Naive thymus-derived CD4-positive, alpha-beta T cell (primary cell): ENCODE measurements at regions not wholly inside any gene's neighbourhood (a gene's known extent, or its start where the extent isn't known, plus 50 kb on each side); places are given as distances from the start of the nearest gene placed in this dataset.

Experiments
- ATAC-seq: fragments of 150-1000 bp; cut with Tn5 transposase; 2 replicates; pipeline ENCODE4 v1.10.0; 2021; ENCODE audit warnings: mild to moderate bottlenecking, moderate library complexity
- CTCF ChIA-PET: fragments of 350-600 bp; sonication (Branson Sonifier 250); formaldehyde crosslinking; loops from one replicate; lab custom pipeline; 2021; ENCODE audit warnings: antibody characterized with exemption; lab: Charles Lee
- POLR2A ChIA-PET: fragments of 350-600 bp; sonication (Branson Sonifier 250); formaldehyde crosslinking; loops from one replicate; lab custom pipeline; 2021; ENCODE audit warnings: antibody characterized with exemption, inconsistent platforms; lab: Charles Lee
- DNase-seq, 9 donors: peaks; one replicate each; pipeline versions ENCODE4 v3.0.0 to v3.0.0-alpha.2; 2020 to 2022; ENCODE audit warnings: mixed read lengths in 1 of 9
- H3K27ac ChIP-seq: one replicate; pipeline ENCODE4 v1.7.0; 2013; ENCODE audit warnings: mild to moderate bottlenecking, low read depth, low read length, moderate library complexity
- H3K27me3 ChIP-seq, 2 donors: one replicate each; pipeline ENCODE4 v1.7.0; 2013; ENCODE audit warnings: low read length in 2 of 2, mild to moderate bottlenecking in 2 of 2, moderate library complexity in 2 of 2; ENCODE audit not compliant: control insufficient read depth in 2 of 2, insufficient read depth in 2 of 2
- H3K36me3 ChIP-seq, 3 experiments: 1 replicate in 2 of 3; 2 replicates in 1 of 3; pipeline ENCODE4 v1.7.0; 2013; ENCODE audit warnings: low read length in 3 of 3, mild to moderate bottlenecking in 3 of 3, moderate library complexity in 1 of 3; ENCODE audit not compliant: insufficient read depth in 3 of 3, control insufficient read depth in 2 of 3
- H3K4me1 ChIP-seq, 2 donors: one replicate each; pipeline ENCODE4 v1.7.0; 2013; ENCODE audit warnings: low read length in 2 of 2, mild to moderate bottlenecking in 2 of 2, moderate library complexity in 1 of 2; ENCODE audit not compliant: control insufficient read depth in 2 of 2, insufficient read depth in 2 of 2
- H3K4me3 ChIP-seq: 2 replicates; pipeline ENCODE4 v1.7.0; 2013; ENCODE audit warnings: mild to moderate bottlenecking, low read length
- H3K9me3 ChIP-seq, 3 experiments: 1 replicate in 2 of 3; 2 replicates in 1 of 3; pipeline ENCODE4 v1.7.0; 2013; ENCODE audit warnings: low read length in 3 of 3; ENCODE audit not compliant: control insufficient read depth in 2 of 3
- H3K27ac Mint-ChIP-seq, 9 donors: one replicate each; pipeline ENCODE4 v1.8.0; 2020 to 2022; ENCODE audit warnings: mixed read lengths in 9 of 9, mild to moderate bottlenecking in 8 of 9, moderate library complexity in 5 of 9, inconsistent platforms in 2 of 9
- H3K27me3 Mint-ChIP-seq, 5 donors: one replicate each; pipeline ENCODE4 v1.8.0; 2021 to 2022; ENCODE audit warnings: mixed read lengths in 5 of 5, mild to moderate bottlenecking in 1 of 5
- H3K36me3 Mint-ChIP-seq, 5 donors: one replicate each; pipeline ENCODE4 v1.8.0; 2020 to 2022; ENCODE audit warnings: mixed read lengths in 5 of 5, mild to moderate bottlenecking in 3 of 5, inconsistent platforms in 1 of 5
- H3K4me1 Mint-ChIP-seq, 7 donors: one replicate each; pipeline ENCODE4 v1.8.0; 2020 to 2022; ENCODE audit warnings: mixed read lengths in 7 of 7, mild to moderate bottlenecking in 3 of 7, inconsistent platforms in 1 of 7
- H3K4me3 Mint-ChIP-seq, 10 donors: one replicate each; pipeline ENCODE4 v1.8.0; 2020 to 2022; ENCODE audit warnings: mild to moderate bottlenecking in 10 of 10, mixed read lengths in 10 of 10, moderate library complexity in 6 of 10, inconsistent platforms in 2 of 10
- H3K9me3 Mint-ChIP-seq, 11 donors: one replicate each; pipeline ENCODE4 v1.8.0; 2020 to 2022; ENCODE audit warnings: mixed read lengths in 11 of 11, mild to moderate bottlenecking in 4 of 11, inconsistent platforms in 1 of 11, moderate library complexity in 1 of 11
- intact Hi-C, 2 donors: fragments of 100-400 bp; cut with micrococcal nuclease; formaldehyde crosslinking; loops; one replicate each; pipeline ENCODE4 v1.15.1; 2023

- Histone ChIP-seq H3K9me3 (no peaks in the 10 kb centered on the region), H3K27ac (no peak overlapping the region), H3K27me3 (no peaks in the 10 kb centered on the region), H3K4me3 (no peak overlapping the region), H3K4me1 (no peaks in the 10 kb centered on the region), H3K36me3 (no peaks in the 10 kb centered on the region)
- POLR2A ChIA-PET = no interaction called here
- no peak overlapping the region for H3K4me3 Mint-ChIP-seq
- no peaks in the 10 kb centered on the region for H3K36me3 Mint-ChIP-seq
- H3K27ac Mint-ChIP-seq = peak overlapping the region in 1 of 9 donors; percentile 10
- CTCF ChIA-PET = no interaction called here
- DNase-seq = no peak
- intact Hi-C loops = no loop called here
- H3K9me3 Mint-ChIP-seq = peaks cover 0 to 3% (median 0%) of the 10 kb centered on the region in 11 donors
- peaks cover 0 to 16% (median 2%) of the 10 kb centered on the region in 5 donors for H3K27me3 Mint-ChIP-seq
- peaks cover 0 to 3% (median 0%) of the 10 kb centered on the region in 7 donors for H3K4me1 Mint-ChIP-seq
- no peak for ATAC-seq
Measured at GRCh38 chr13:108104736-108105135, 110.6 kb downstream of the LIG4 start.

GRCh38 chr13:108102771-108103170 is 112.6 kb downstream of the LIG4 start:
- Mint-ChIP-seq H3K27me3 (peaks cover 0 to 27% (median 2%) of the 10 kb centered on the region in 5 donors), H3K4me1 (peaks cover 0 to 9% (median 0%) of the 10 kb centered on the region in 7 donors), H3K36me3 (no peaks in the 10 kb centered on the region), H3K4me3 (no peak overlapping the region), H3K27ac (no peak overlapping the region), H3K9me3 (peaks cover 0 to 3% (median 0%) of the 10 kb centered on the region in 11 donors)
- DNase-seq (no peak), ATAC-seq (no peak)
- Histone ChIP-seq H3K4me3 (no peak overlapping the region), H3K27ac (no peak overlapping the region), H3K9me3 (no peaks in the 10 kb centered on the region), H3K36me3 (no peaks in the 10 kb centered on the region), H3K27me3 (no peaks in the 10 kb centered on the region), H3K4me1 (no peaks in the 10 kb centered on the region)
- CTCF ChIA-PET = no interaction called here
- intact Hi-C loops = no loop called here
- POLR2A ChIA-PET = no interaction called here

DNA sequence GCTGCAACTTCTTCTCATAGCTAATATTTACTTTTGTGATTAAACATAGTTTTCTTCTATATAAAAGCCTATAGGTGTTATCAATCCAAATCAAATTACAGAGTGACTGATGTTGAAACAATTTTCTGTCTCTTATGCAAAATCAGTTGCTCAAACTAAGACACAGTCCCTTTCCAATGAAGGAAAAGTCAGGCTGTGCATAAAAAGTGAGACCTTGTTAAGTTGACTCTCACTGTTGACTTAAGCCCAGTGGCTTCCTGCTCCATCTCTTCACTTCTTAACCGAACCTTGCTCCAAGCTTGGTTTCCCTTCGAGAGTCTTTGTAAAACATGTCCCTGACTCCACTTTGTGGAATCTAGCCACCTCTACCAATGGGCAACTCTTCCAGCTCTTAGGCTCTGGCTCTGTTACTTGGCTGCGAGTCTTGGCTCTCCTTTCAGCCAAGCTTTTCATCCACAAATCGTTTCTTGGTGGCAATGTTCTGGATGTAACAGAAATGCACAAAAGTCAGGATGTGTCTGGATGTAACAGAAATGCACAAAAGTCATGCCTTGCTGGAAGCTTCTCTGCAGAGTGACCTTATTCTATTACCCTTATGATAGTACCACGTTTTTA is 118.9 kb downstream of the LIG4 start:
- no peaks in the 10 kb centered on the region for H3K36me3 ChIP-seq
- intact Hi-C loops = no loop called here
- no peaks in the 10 kb centered on the region for H3K27me3 ChIP-seq
- H3K4me1 ChIP-seq = no peaks in the 10 kb centered on the region
- peaks cover 0 to 17% (median 0%) of the 10 kb centered on the region in 5 donors for H3K27me3 Mint-ChIP-seq
- no peak overlapping the region for H3K27ac ChIP-seq
- peaks cover 0 to 3% (median 0%) of the 10 kb centered on the region in 11 donors for H3K9me3 Mint-ChIP-seq
- H3K9me3 ChIP-seq = no peaks in the 10 kb centered on the region
- peaks cover 0 to 33% (median 10%) of the 10 kb centered on the region in 7 donors for H3K4me1 Mint-ChIP-seq
- DNase-seq (no peak), ATAC-seq (no peak)
- H3K27ac Mint-ChIP-seq = peak overlapping the region in 4 of 9 donors; percentile 47 to 69 (median 66)
- no peak overlapping the region for H3K4me3 ChIP-seq
- H3K36me3 Mint-ChIP-seq = no peaks in the 10 kb centered on the region
- POLR2A ChIA-PET = no interaction called here
- CTCF ChIA-PET = no interaction called here
- H3K4me3 Mint-ChIP-seq = peak overlapping the region in 1 of 10 donors; percentile 70

DNA sequence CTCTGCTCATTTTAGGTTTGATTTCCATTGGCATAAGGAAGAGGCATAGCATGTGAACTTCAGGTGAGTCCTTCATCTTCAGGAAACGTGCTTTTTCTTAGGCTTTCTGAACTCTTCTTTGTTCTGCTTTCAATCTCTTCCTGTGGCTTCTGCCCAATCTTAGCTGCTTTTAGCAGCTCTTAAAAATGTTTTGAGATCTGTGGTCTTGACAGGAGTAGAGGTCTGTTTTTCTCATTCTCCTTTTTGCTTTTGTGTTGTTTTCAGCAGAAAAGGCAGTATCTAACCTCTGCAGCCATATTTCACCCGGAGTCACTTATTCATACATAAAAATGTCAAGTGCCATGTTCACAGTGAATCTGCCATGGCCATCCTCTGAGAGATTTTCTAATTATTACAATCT is 120.3 kb downstream of the LIG4 start:
- ChIA-PET CTCF (no interaction called here), POLR2A (no interaction called here)
- ATAC-seq (no peak), DNase-seq (peak in 4 of 9 donors; percentile 0 to 42 (median 24))
- Histone ChIP-seq H3K4me1 (no peaks in the 10 kb centered on the region), H3K9me3 (no peaks in the 10 kb centered on the region), H3K27me3 (no peaks in the 10 kb centered on the region), H3K36me3 (no peaks in the 10 kb centered on the region), H3K4me3 (no peak overlapping the region), H3K27ac (no peak overlapping the region)
- H3K36me3 Mint-ChIP-seq = no peaks in the 10 kb centered on the region
- peak overlapping the region in 6 of 9 donors; percentile 21 to 69 (median 50) for H3K27ac Mint-ChIP-seq
- H3K4me1 Mint-ChIP-seq = peaks cover 0 to 33% (median 10%) of the 10 kb centered on the region in 7 donors
- H3K9me3 Mint-ChIP-seq = peaks cover 0 to 3% (median 0%) of the 10 kb centered on the region in 11 donors
- H3K4me3 Mint-ChIP-seq = peak overlapping the region in 6 of 10 donors; percentile 1 to 70 (median 31)
- intact Hi-C loops = no loop called here
- H3K27me3 Mint-ChIP-seq = peaks cover 0 to 17% (median 0%) of the 10 kb centered on the region in 5 donors

- Mint-ChIP-seq H3K27ac (no peak overlapping the region), H3K36me3 (no peaks in the 10 kb centered on the region), H3K4me1 (peaks cover 0 to 37% (median 10%) of the 10 kb centered on the region in 7 donors), H3K4me3 (no peak overlapping the region), H3K9me3 (peaks cover 0 to 3% (median 0%) of the 10 kb centered on the region in 11 donors), H3K27me3 (peaks cover 0 to 15% (median 3%) of the 10 kb centered on the region in 5 donors)
- ChIA-PET CTCF (no interaction called here), POLR2A (no interaction called here)
- DNase-seq = no peak
- Histone ChIP-seq H3K27me3 (no peaks in the 10 kb centered on the region), H3K4me3 (no peak overlapping the region), H3K4me1 (no peaks in the 10 kb centered on the region), H3K36me3 (no peaks in the 10 kb centered on the region), H3K9me3 (no peaks in the 10 kb centered on the region), H3K27ac (no peak overlapping the region)
- intact Hi-C loops = no loop called here
- no peak for ATAC-seq
Measured at GRCh38 chr13:108093616-108094015, 121.7 kb downstream of the LIG4 start.

- H3K4me1 ChIP-seq = no peaks in the 10 kb centered on the region
- no peaks in the 10 kb centered on the region for H3K9me3 ChIP-seq
- ATAC-seq (no peak), DNase-seq (no peak)
- Mint-ChIP-seq H3K27me3 (peaks cover 0 to 3% (median 0%) of the 10 kb centered on the region in 5 donors), H3K4me3 (no peak overlapping the region), H3K27ac (no peak overlapping the region), H3K36me3 (no peaks in the 10 kb centered on the region), H3K9me3 (peaks cover 0 to 6% (median 0%) of the 10 kb centered on the region in 11 donors), H3K4me1 (peaks cover 0 to 9% (median 0%) of the 10 kb centered on the region in 7 donors)
- no peaks in the 10 kb centered on the region for H3K36me3 ChIP-seq
- CTCF ChIA-PET = no interaction called here
- no peak overlapping the region for H3K27ac ChIP-seq
- H3K4me3 ChIP-seq = no peak overlapping the region
- H3K27me3 ChIP-seq = no peaks in the 10 kb centered on the region
- POLR2A ChIA-PET = no interaction called here
- intact Hi-C loops = no loop called here
Measured at GRCh38 chr13:108087810-108088209, 127.5 kb downstream of the LIG4 start.

DNA sequence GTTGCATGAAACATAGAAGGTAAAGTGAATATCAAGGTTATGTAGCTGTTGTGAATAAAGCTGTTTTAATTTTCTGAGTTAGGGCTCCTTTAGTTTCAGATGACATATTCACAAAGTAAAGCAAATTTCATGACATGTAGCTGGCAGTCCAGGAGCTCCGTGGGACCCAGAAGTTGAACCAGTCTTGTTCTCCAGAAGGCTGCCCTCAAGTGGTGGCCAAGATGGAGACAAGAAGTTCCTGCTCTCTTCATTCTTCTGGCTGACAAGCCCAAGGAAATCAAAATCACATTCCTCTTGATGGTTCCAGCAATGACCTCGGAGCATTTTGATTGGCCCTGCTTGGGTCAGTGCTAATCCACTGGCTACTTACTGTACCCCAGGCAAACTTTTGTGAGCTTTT is 128.7 kb downstream of the LIG4 start:
- ATAC-seq (no peak), DNase-seq (no peak)
- H3K36me3 ChIP-seq = no peaks in the 10 kb centered on the region
- no peaks in the 10 kb centered on the region for H3K4me1 ChIP-seq
- H3K4me3 ChIP-seq = no peak overlapping the region
- Mint-ChIP-seq H3K27ac (no peak overlapping the region), H3K4me1 (peaks cover 0 to 9% (median 0%) of the 10 kb centered on the region in 7 donors), H3K36me3 (no peaks in the 10 kb centered on the region), H3K9me3 (peaks cover 0 to 6% (median 0%) of the 10 kb centered on the region in 11 donors), H3K4me3 (no peak overlapping the region), H3K27me3 (peaks cover 0 to 3% (median 0%) of the 10 kb centered on the region in 5 donors)
- H3K27me3 ChIP-seq = no peaks in the 10 kb centered on the region
- CTCF ChIA-PET = no interaction called here
- H3K27ac ChIP-seq = no peak overlapping the region
- no peaks in the 10 kb centered on the region for H3K9me3 ChIP-seq
- intact Hi-C loops = no loop called here
- POLR2A ChIA-PET = no interaction called here
